ENCODE measurements at regions not wholly inside any gene's neighbourhood (a gene's known extent, or its start where the extent isn't known, plus 50 kb on each side); places are given as distances from the start of the nearest gene placed in this dataset.

DNA sequence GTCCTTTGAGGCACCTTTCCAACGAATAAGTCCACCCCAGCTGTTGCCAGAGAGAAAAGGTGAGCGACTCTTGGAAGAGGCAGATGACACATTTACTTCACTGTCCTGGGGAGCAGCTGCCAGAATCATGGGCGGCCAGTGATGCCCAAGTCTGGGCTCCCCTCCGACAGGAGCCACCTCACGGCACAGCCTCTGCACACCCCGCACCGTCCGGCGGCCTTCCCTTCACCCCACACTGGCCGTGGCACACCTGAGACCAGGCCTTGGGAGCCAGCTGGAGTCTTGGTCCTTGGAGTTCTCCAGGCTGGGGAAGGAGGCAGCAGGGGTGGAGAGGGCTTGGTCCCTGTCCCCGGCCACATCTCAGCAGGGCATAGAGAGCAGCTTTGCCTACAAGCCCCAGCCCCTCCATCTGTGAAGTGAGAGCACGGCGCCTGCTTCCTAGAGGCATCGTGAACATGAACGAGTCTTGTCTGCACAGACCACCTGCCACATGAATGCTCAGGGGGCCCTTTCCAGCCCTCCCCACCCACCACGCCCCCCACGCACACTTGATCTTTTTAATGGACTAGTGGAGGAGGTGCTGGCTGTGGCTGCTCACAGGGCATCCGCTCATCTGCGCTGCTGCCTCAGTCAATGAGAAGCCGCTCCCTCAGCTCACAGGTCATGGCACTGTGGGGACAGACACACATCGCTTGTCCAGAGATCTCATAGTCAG lies 400.2 kb upstream of the MYT1L start:
- TF ChIP-seq CSDC2 (CRISPR knock-in tag; IDR thresholded peaks at IDR 0.05) (no peak), ZFP3 (CRISPR knock-in tag; IDR thresholded peaks at IDR 0.05) (no peak), RARB (CRISPR knock-in tag; IDR thresholded peaks at IDR 0.05) (no peak), ZNF70 (CRISPR knock-in tag; IDR thresholded peaks at IDR 0.05) (no peak), BACH2 (CRISPR knock-in tag; IDR thresholded peaks at IDR 0.05; ENCODE audit: borderline replicate concordance) (no peak), ZFP30 (CRISPR knock-in tag; IDR thresholded peaks at IDR 0.05) (no peak), ZNF565 (CRISPR knock-in tag; conservative IDR thresholded peaks at IDR 0.05; ENCODE audit: low read depth) (no peak), ESRRG (CRISPR knock-in tag; IDR thresholded peaks at IDR 0.05) (no peak), ZC3H10 (CRISPR knock-in tag; IDR thresholded peaks at IDR 0.05) (no peak), OSR1 (CRISPR knock-in tag; IDR thresholded peaks at IDR 0.05) (no peak), ARNTL (CRISPR knock-in tag; IDR thresholded peaks at IDR 0.05; ENCODE audit: borderline replicate concordance, low read depth) (no peak), TOX (CRISPR knock-in tag; IDR thresholded peaks at IDR 0.05; ENCODE audit: borderline replicate concordance) (no peak), TCF4 (CRISPR knock-in tag; IDR thresholded peaks at IDR 0.05; ENCODE audit: borderline replicate concordance) (no peak), PPARA (CRISPR knock-in tag; IDR thresholded peaks at IDR 0.05; ENCODE audit: borderline replicate concordance) (no peak), SNAI2 (CRISPR knock-in tag; IDR thresholded peaks at IDR 0.05) (no peak), GLIS3 (CRISPR knock-in tag; IDR thresholded peaks at IDR 0.05) (no peak)
- TF ChIP-seq, protein P1, sequence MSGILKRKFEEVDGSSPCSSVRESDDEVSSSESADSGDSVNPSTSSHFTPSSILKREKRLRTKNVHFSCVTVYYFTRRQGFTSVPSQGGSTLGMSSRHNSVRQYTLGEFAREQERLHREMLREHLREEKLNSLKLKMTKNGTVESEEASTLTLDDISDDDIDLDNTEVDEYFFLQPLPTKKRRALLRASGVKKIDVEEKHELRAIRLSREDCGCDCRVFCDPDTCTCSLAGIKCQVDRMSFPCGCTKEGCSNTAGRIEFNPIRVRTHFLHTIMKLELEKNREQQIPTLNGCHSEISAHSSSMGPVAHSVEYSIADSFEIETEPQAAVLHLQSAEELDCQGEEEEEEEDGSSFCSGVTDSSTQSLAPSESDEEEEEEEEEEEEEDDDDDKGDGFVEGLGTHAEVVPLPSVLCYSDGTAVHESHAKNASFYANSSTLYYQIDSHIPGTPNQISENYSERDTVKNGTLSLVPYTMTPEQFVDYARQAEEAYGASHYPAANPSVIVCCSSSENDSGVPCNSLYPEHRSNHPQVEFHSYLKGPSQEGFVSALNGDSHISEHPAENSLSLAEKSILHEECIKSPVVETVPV (CRISPR knock-in tag; IDR thresholded peaks at IDR 0.05): no peak
- TF ChIP-seq, protein P2, sequence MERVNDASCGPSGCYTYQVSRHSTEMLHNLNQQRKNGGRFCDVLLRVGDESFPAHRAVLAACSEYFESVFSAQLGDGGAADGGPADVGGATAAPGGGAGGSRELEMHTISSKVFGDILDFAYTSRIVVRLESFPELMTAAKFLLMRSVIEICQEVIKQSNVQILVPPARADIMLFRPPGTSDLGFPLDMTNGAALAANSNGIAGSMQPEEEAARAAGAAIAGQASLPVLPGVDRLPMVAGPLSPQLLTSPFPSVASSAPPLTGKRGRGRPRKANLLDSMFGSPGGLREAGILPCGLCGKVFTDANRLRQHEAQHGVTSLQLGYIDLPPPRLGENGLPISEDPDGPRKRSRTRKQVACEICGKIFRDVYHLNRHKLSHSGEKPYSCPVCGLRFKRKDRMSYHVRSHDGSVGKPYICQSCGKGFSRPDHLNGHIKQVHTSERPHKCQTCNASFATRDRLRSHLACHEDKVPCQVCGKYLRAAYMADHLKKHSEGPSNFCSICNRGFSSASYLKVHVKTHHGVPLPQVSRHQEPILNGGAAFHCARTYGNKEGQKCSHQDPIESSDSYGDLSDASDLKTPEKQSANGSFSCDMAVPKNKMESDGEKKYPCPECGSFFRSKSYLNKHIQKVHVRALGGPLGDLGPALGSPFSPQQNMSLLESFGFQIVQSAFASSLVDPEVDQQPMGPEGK (CRISPR knock-in tag; IDR thresholded peaks at IDR 0.05; ENCODE audit: borderline replicate concordance): no peak
- TF ChIP-seq, protein P3, sequence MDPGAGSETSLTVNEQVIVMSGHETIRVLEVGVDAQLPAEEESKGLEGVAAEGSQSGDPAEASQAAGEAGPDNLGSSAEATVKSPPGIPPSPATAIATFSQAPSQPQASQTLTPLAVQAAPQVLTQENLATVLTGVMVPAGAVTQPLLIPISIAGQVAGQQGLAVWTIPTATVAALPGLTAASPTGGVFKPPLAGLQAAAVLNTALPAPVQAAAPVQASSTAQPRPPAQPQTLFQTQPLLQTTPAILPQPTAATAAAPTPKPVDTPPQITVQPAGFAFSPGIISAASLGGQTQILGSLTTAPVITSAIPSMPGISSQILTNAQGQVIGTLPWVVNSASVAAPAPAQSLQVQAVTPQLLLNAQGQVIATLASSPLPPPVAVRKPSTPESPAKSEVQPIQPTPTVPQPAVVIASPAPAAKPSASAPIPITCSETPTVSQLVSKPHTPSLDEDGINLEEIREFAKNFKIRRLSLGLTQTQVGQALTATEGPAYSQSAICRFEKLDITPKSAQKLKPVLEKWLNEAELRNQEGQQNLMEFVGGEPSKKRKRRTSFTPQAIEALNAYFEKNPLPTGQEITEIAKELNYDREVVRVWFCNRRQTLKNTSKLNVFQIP (CRISPR knock-in tag; IDR thresholded peaks at IDR 0.05; ENCODE audit: borderline replicate concordance, low read depth): no peak
- TF ChIP-seq, protein P4, sequence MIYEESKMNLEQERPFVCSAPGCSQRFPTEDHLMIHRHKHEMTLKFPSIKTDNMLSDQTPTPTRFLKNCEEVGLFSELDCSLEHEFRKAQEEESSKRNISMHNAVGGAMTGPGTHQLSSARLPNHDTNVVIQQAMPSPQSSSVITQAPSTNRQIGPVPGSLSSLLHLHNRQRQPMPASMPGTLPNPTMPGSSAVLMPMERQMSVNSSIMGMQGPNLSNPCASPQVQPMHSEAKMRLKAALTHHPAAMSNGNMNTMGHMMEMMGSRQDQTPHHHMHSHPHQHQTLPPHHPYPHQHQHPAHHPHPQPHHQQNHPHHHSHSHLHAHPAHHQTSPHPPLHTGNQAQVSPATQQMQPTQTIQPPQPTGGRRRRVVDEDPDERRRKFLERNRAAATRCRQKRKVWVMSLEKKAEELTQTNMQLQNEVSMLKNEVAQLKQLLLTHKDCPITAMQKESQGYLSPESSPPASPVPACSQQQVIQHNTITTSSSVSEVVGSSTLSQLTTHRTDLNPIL (CRISPR knock-in tag; IDR thresholded peaks at IDR 0.05; ENCODE audit: low read depth): no peak
- no peak for ATAC-seq

DNA sequence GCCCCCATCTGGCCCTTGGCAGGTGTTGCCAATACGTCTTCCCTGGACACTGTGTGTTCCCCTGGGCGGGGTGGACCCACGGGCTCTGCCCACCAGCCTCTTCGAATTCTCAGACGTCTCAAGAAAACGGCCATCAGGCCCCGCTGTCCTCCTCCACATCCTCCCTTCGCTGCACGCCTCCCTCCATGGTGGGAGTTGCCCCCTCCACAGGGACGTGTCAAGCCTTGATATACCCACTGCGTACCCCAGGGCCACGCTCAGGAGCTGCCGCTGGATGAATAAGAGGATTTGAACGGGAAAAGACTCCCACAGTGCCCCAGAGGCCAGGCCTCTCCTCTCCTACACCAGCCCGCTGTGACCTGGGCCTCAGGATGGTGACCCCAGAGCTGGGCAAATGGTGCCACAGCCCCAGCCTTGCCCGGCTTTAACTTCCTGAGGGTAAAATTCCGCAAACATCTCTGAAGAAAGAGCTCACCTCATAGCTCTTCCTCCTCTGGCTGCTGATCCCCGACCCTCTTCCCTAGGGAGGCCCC lies 399.3 kb upstream of the MYT1L start:
- ATAC-seq: no peak
- no peak for TF ChIP-seq RARB (CRISPR knock-in tag; IDR thresholded peaks at IDR 0.05)
- TF ChIP-seq PPARA (CRISPR knock-in tag; IDR thresholded peaks at IDR 0.05; ENCODE audit: borderline replicate concordance): no peak
- TF ChIP-seq, protein P5, sequence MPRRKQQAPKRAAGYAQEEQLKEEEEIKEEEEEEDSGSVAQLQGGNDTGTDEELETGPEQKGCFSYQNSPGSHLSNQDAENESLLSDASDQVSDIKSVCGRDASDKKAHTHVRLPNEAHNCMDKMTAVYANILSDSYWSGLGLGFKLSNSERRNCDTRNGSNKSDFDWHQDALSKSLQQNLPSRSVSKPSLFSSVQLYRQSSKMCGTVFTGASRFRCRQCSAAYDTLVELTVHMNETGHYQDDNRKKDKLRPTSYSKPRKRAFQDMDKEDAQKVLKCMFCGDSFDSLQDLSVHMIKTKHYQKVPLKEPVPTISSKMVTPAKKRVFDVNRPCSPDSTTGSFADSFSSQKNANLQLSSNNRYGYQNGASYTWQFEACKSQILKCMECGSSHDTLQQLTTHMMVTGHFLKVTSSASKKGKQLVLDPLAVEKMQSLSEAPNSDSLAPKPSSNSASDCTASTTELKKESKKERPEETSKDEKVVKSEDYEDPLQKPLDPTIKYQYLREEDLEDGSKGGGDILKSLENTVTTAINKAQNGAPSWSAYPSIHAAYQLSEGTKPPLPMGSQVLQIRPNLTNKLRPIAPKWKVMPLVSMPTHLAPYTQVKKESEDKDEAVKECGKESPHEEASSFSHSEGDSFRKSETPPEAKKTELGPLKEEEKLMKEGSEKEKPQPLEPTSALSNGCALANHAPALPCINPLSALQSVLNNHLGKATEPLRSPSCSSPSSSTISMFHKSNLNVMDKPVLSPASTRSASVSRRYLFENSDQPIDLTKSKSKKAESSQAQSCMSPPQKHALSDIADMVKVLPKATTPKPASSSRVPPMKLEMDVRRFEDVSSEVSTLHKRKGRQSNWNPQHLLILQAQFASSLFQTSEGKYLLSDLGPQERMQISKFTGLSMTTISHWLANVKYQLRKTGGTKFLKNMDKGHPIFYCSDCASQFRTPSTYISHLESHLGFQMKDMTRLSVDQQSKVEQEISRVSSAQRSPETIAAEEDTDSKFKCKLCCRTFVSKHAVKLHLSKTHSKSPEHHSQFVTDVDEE (CRISPR knock-in tag; IDR thresholded peaks at IDR 0.05): no peak
- TF ChIP-seq GLIS3 (CRISPR knock-in tag; IDR thresholded peaks at IDR 0.05): no peak
- no peak for TF ChIP-seq ZFP3 (CRISPR knock-in tag; IDR thresholded peaks at IDR 0.05)
- no peak for TF ChIP-seq ZNF70 (CRISPR knock-in tag; IDR thresholded peaks at IDR 0.05)
- TF ChIP-seq, protein P2 (CRISPR knock-in tag; IDR thresholded peaks at IDR 0.05; ENCODE audit: borderline replicate concordance): no peak
- TF ChIP-seq ESRRG (CRISPR knock-in tag; IDR thresholded peaks at IDR 0.05): no peak
- TF ChIP-seq CSDC2 (CRISPR knock-in tag; IDR thresholded peaks at IDR 0.05): no peak
- no peak for TF ChIP-seq BACH2 (CRISPR knock-in tag; IDR thresholded peaks at IDR 0.05; ENCODE audit: borderline replicate concordance)
- TF ChIP-seq, protein P4 (CRISPR knock-in tag; IDR thresholded peaks at IDR 0.05; ENCODE audit: low read depth): no peak
- no peak for TF ChIP-seq TOX (CRISPR knock-in tag; IDR thresholded peaks at IDR 0.05; ENCODE audit: borderline replicate concordance)
- TF ChIP-seq ZC3H10 (CRISPR knock-in tag; IDR thresholded peaks at IDR 0.05): no peak
- TF ChIP-seq ZNF565 (CRISPR knock-in tag; conservative IDR thresholded peaks at IDR 0.05; ENCODE audit: low read depth): no peak
- TF ChIP-seq ISL1 (CRISPR knock-in tag; IDR thresholded peaks at IDR 0.05): no peak
- no peak for TF ChIP-seq SNAI2 (CRISPR knock-in tag; IDR thresholded peaks at IDR 0.05)
- TF ChIP-seq, protein P1 (CRISPR knock-in tag; IDR thresholded peaks at IDR 0.05): no peak

All from SK-N-SH treated with all-trans-retinoic acid at 6 μM for 48 hours (cell line).